Esophagus muscularis mucosa (tissue), 4 donors: ENCODE measurements at regions not wholly inside any gene's neighbourhood (a gene's known extent, or its start where the extent isn't known, plus 50 kb on each side); places are given as distances from the start of the nearest gene placed in this dataset.

ENCODE experiments used
- CTCF ChIP-seq, 3 experiments: fragments of 200-600 bp in 2 of 3; fragments of 450-650 bp in 1 of 3; sonication (generic) in 2 of 3; IDR thresholded peaks; one replicate each; pipeline ENCODE4 v1.5.1; 2017 to 2019; ENCODE audit warnings: antibody characterized with exemption in 3 of 3, mild to moderate bottlenecking in 2 of 3, moderate library complexity in 1 of 3
- EP300 ChIP-seq: sonication (generic); formaldehyde crosslinking; IDR thresholded peaks from one replicate; pipeline ENCODE4 v1.6.1; 2017; ENCODE audit warnings: antibody characterized with exemption
- POLR2AphosphoS5 ChIP-seq, 2 donors: sonication (generic); formaldehyde crosslinking; IDR thresholded peaks; one replicate each; pipeline ENCODE4 v1.6.1; 2017; ENCODE audit warnings: antibody characterized with exemption in 2 of 2

GRCh38 chr16:77541165-77541564 lies 106.3 kb upstream of the ADAMTS18 start:
- TF ChIP-seq EP300 (no peak), CTCF (IDR thresholded peaks at IDR 0.05) (no peak), POLR2AphosphoS5 (IDR thresholded peaks at IDR 0.05) (no peak)
